ENCODE measurements at regions not wholly inside any gene's neighbourhood (a gene's known extent, or its start where the extent isn't known, plus 50 kb on each side); places are given as distances from the start of the nearest gene placed in this dataset.

DNA sequence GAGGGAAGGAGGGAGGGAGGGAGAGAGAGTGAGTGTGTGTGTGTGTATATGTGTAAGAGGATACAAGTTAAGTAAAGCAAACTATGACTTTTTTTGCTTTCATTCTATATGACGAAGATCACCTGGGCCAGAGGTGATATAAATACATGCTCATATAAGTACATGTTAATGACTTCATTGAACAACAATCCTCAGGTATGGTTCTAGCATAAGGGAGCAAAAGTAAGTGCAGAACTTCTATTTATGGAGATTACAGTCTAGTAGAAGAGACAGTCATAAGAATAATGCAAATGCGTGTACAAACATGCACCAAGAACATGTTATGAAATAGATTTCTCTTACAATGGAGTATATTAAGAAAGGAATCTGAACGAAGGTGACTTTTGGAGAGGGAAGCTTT is 1804.0 kb downstream of the MAT2B start:
- peaks cover 0 to 9% (median 5%) of the 10 kb centered on the region in 7 donors for H3K9me3 Mint-ChIP-seq
- no peak overlapping the region for H2AFZ ChIP-seq (ENCODE audit: insufficient read depth, low read depth, low read length, poor library complexity, severe bottlenecking)
- no peak overlapping the region for H3K4me3 ChIP-seq (replicated peaks in 1 of 3; ENCODE audit: low read depth in 2 of 3, low read length in 3 of 3)
- no peak overlapping the region for H3K4me3 Mint-ChIP-seq
- H4K20me1 ChIP-seq (ENCODE audit: insufficient read depth, low read length), result no peaks in the 10 kb centered on the region
- whole genome bisulfite sequencing (ENCODE audit: insufficient coverage), result no CpG with 5 or more reads among the region's 3 CpGs
- H3K9ac ChIP-seq (ENCODE audit: insufficient read depth, low read length, poor library complexity, severe bottlenecking), result no peak overlapping the region
- H3K4me2 ChIP-seq (replicated peaks; ENCODE audit: extremely low read depth, low read length, poor library complexity, severe bottlenecking), result no peak overlapping the region
- H3K27me3 ChIP-seq (ENCODE audit: control insufficient read depth in 2 of 2, insufficient read depth in 2 of 2, low read length in 2 of 2), result no peaks in the 10 kb centered on the region
- H3K36me3 Mint-ChIP-seq, result no peaks in the 10 kb centered on the region
- no peak overlapping the region for H3K27ac Mint-ChIP-seq
- intact Hi-C loops (cut with micrococcal nuclease), result no loop called here
- H3K36me3 ChIP-seq (replicated peaks in 1 of 2; ENCODE audit: control insufficient read depth in 1 of 2, insufficient read depth in 2 of 2, low read length in 2 of 2), result no peaks in the 10 kb centered on the region
- no peaks in the 10 kb centered on the region for H3K79me2 ChIP-seq (ENCODE audit: insufficient read depth, low read length)
- H3K4me1 Mint-ChIP-seq, result no peaks in the 10 kb centered on the region
- no peak for DNase-seq
- no peaks in the 10 kb centered on the region for H3K4me1 ChIP-seq (ENCODE audit: control insufficient read depth in 1 of 2, insufficient read depth in 2 of 2, low read length in 2 of 2)
- no peak overlapping the region for H3K27ac ChIP-seq (ENCODE audit: low read depth in 1 of 2, low read length in 2 of 2)
- peaks cover 0 to 1% (median 0%) of the 10 kb centered on the region in 3 donors for H3K27me3 Mint-ChIP-seq (ENCODE audit: low read depth in 3 of 3)
- TF ChIP-seq, protein P1, sequence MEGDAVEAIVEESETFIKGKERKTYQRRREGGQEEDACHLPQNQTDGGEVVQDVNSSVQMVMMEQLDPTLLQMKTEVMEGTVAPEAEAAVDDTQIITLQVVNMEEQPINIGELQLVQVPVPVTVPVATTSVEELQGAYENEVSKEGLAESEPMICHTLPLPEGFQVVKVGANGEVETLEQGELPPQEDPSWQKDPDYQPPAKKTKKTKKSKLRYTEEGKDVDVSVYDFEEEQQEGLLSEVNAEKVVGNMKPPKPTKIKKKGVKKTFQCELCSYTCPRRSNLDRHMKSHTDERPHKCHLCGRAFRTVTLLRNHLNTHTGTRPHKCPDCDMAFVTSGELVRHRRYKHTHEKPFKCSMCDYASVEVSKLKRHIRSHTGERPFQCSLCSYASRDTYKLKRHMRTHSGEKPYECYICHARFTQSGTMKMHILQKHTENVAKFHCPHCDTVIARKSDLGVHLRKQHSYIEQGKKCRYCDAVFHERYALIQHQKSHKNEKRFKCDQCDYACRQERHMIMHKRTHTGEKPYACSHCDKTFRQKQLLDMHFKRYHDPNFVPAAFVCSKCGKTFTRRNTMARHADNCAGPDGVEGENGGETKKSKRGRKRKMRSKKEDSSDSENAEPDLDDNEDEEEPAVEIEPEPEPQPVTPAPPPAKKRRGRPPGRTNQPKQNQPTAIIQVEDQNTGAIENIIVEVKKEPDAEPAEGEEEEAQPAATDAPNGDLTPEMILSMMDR (IDR thresholded peaks at IDR 0.05), result no peak
- H3K9me3 ChIP-seq (replicated peaks in 1 of 2; ENCODE audit: control insufficient read depth in 1 of 2, insufficient read depth in 1 of 2, low read length in 2 of 2), result no peaks in the 10 kb centered on the region

DNA sequence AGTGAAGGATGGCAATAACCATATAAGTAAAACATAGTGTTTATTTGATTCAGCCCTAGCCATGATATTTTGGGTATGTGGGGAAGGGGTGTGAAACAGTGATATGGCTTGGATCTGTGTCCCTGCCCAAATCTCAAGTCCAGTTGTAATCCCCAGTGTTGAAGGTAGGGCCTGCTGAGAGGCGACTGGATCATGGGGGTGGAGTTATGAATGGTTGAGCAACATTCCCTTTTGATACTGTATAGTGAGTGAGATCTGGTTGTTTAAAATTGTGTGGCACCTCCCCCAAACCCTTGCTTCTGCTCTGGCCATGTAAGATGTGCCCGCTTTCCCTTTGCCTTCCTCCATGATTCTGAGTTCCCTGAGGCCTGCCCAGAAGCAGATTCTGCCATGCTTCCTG is 1804.6 kb downstream of the MAT2B start:
- no CpG with 5 or more reads among the region's 2 CpGs for WGBS (ENCODE audit: insufficient coverage)
- Mint-ChIP-seq H3K27me3 (ENCODE audit: low read depth in 3 of 3) (peaks cover 0 to 1% (median 0%) of the 10 kb centered on the region in 3 donors), H3K4me1 (no peaks in the 10 kb centered on the region), H3K4me3 (no peak overlapping the region), H3K9me3 (peaks cover 0 to 10% (median 6%) of the 10 kb centered on the region in 7 donors), H3K36me3 (no peaks in the 10 kb centered on the region), H3K27ac (no peak overlapping the region)
- H3K9ac ChIP-seq (ENCODE audit: insufficient read depth, low read length, poor library complexity, severe bottlenecking), result no peak overlapping the region
- DNase-seq, result no peak
- H2AFZ ChIP-seq (ENCODE audit: insufficient read depth, low read depth, low read length, poor library complexity, severe bottlenecking), result no peak overlapping the region
- no peak overlapping the region for H3K4me2 ChIP-seq (replicated peaks; ENCODE audit: extremely low read depth, low read length, poor library complexity, severe bottlenecking)
- H3K79me2 ChIP-seq (ENCODE audit: insufficient read depth, low read length), result no peaks in the 10 kb centered on the region
- no peaks in the 10 kb centered on the region for H3K9me3 ChIP-seq (replicated peaks in 1 of 2; ENCODE audit: control insufficient read depth in 1 of 2, insufficient read depth in 1 of 2, low read length in 2 of 2)
- no peak overlapping the region for H3K4me3 ChIP-seq (replicated peaks in 1 of 3; ENCODE audit: low read depth in 2 of 3, low read length in 3 of 3)
- H3K27ac ChIP-seq (ENCODE audit: low read depth in 1 of 2, low read length in 2 of 2), result no peak overlapping the region
- TF ChIP-seq, protein P1 (IDR thresholded peaks at IDR 0.05), result no peak
- no peaks in the 10 kb centered on the region for H3K4me1 ChIP-seq (ENCODE audit: control insufficient read depth in 1 of 2, insufficient read depth in 2 of 2, low read length in 2 of 2)
- intact Hi-C loops (cut with micrococcal nuclease), result no loop called here
- H3K36me3 ChIP-seq (replicated peaks in 1 of 2; ENCODE audit: control insufficient read depth in 1 of 2, insufficient read depth in 2 of 2, low read length in 2 of 2), result no peaks in the 10 kb centered on the region
- H3K27me3 ChIP-seq (ENCODE audit: control insufficient read depth in 2 of 2, insufficient read depth in 2 of 2, low read length in 2 of 2), result no peaks in the 10 kb centered on the region
- no peaks in the 10 kb centered on the region for H4K20me1 ChIP-seq (ENCODE audit: insufficient read depth, low read length)

Measured in CD14-positive monocyte (primary cell).